ENCODE measurements at regions not wholly inside any gene's neighbourhood (a gene's known extent, or its start where the extent isn't known, plus 50 kb on each side); places are given as distances from the start of the nearest gene placed in this dataset.

DNA sequence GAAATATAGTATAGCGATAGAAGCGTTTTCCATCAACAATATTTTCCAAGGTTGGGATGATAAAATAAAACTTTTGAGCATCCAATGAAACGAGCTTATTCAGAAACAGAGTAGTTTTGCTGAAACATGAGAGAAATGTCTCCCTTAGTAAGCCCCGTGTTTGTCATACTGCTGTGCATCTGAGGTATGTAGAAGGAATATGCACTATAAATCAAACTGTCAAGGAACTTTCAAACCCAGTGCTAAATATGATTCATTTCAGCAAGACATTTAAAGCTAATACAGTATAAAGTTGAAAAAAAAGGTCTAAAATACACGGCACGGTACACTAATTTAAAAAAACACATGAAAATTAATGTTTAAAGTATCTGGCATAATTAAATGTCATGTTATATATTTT, 546.2 kb downstream of the SLITRK5 start:
- no peak for TF ChIP-seq POLR2A (IDR thresholded peaks at IDR 0.05; ENCODE audit: low read length)
- TF ChIP-seq GATA1 (IDR thresholded peaks at IDR 0.05; ENCODE audit: low read depth, low read length): no peak

All from erythroblast (primary cell).